ENCODE measurements at regions not wholly inside any gene's neighbourhood (a gene's known extent, or its start where the extent isn't known, plus 50 kb on each side); places are given as distances from the start of the nearest gene placed in this dataset.

GRCh38 chr11:28674433-28675103 lies 566.4 kb downstream of the METTL15 start:
- Histone ChIP-seq H3K27me3 (ENCODE audit: control insufficient read depth, insufficient read depth, low read length) (no peaks in the 10 kb centered on the region), H3K27ac (ENCODE audit: low read depth, low read length) (no peak overlapping the region), H3K4me1 (ENCODE audit: control insufficient read depth, insufficient read depth, low read length) (0 out of 2 replicates have a peak, but pooled peaks cover 4% of the 10 kb centered on the region), H3K4me3 (ENCODE audit: low read depth, low read length) (no peak overlapping the region), H3K36me3 (ENCODE audit: control insufficient read depth, insufficient read depth, low read length) (no peaks in the 10 kb centered on the region), H3K9me3 (ENCODE audit: control insufficient read depth, insufficient read depth, low read length) (no peaks in the 10 kb centered on the region), H3K9ac (ENCODE audit: low read depth, low read length) (no peak overlapping the region)

GRCh38 chr11:28673691-28674432 lies 565.7 kb downstream of the METTL15 start:
- H3K27me3 ChIP-seq (ENCODE audit: control insufficient read depth, insufficient read depth, low read length): no peaks in the 10 kb centered on the region
- H3K4me1 ChIP-seq (ENCODE audit: control insufficient read depth, insufficient read depth, low read length): 0 out of 2 replicates have a peak, but pooled peaks cover 4% of the 10 kb centered on the region
- no peaks in the 10 kb centered on the region for H3K9me3 ChIP-seq (ENCODE audit: control insufficient read depth, insufficient read depth, low read length)
- H3K27ac ChIP-seq (ENCODE audit: low read depth, low read length): no peak overlapping the region
- H3K9ac ChIP-seq (ENCODE audit: low read depth, low read length): no peak overlapping the region
- no peak overlapping the region for H3K4me3 ChIP-seq (ENCODE audit: low read depth, low read length)
- H3K36me3 ChIP-seq (ENCODE audit: control insufficient read depth, insufficient read depth, low read length): no peaks in the 10 kb centered on the region

- Histone ChIP-seq H3K36me3 (ENCODE audit: control insufficient read depth, insufficient read depth, low read length) (no peaks in the 10 kb centered on the region), H3K9me3 (ENCODE audit: control insufficient read depth, insufficient read depth, low read length) (no peaks in the 10 kb centered on the region), H3K27me3 (ENCODE audit: control insufficient read depth, insufficient read depth, low read length) (no peaks in the 10 kb centered on the region), H3K4me1 (ENCODE audit: control insufficient read depth, insufficient read depth, low read length) (0 out of 2 replicates have a peak, but pooled peaks cover 4% of the 10 kb centered on the region), H3K9ac (ENCODE audit: low read depth, low read length) (no peak overlapping the region), H3K4me3 (ENCODE audit: low read depth, low read length) (no peak overlapping the region), H3K27ac (ENCODE audit: low read depth, low read length) (no peak overlapping the region)
Measured at GRCh38 chr11:28671274-28671673, 563.1 kb downstream of the METTL15 start.

- H3K9ac ChIP-seq (ENCODE audit: low read depth, low read length): no peak overlapping the region
- H3K27me3 ChIP-seq (ENCODE audit: control insufficient read depth, insufficient read depth, low read length): no peaks in the 10 kb centered on the region
- H3K27ac ChIP-seq (ENCODE audit: low read depth, low read length): no peak overlapping the region
- no peaks in the 10 kb centered on the region for H3K36me3 ChIP-seq (ENCODE audit: control insufficient read depth, insufficient read depth, low read length)
- no peaks in the 10 kb centered on the region; the same call in 1 of the 2 replicates for H3K9me3 ChIP-seq (ENCODE audit: control insufficient read depth, insufficient read depth, low read length)
- no peak overlapping the region for H3K4me3 ChIP-seq (ENCODE audit: low read depth, low read length)
- no peaks in the 10 kb centered on the region for H3K4me1 ChIP-seq (ENCODE audit: control insufficient read depth, insufficient read depth, low read length)
Measured at GRCh38 chr11:28666632-28667031, 558.4 kb downstream of the METTL15 start.

- Histone ChIP-seq H3K36me3 (ENCODE audit: control insufficient read depth, insufficient read depth, low read length) (no peaks in the 10 kb centered on the region), H3K27ac (ENCODE audit: low read depth, low read length) (no peak overlapping the region), H3K9ac (ENCODE audit: low read depth, low read length) (no peak overlapping the region)
Measured at GRCh38 chr11:28659716-28660348, 551.6 kb downstream of the METTL15 start.

GRCh38 chr11:28657378-28658030 lies 549.3 kb downstream of the METTL15 start:
- no peaks in the 10 kb centered on the region for H3K36me3 ChIP-seq (ENCODE audit: control insufficient read depth, insufficient read depth, low read length)
- no peaks in the 10 kb centered on the region for H3K27me3 ChIP-seq (ENCODE audit: control insufficient read depth, insufficient read depth, low read length)
- H3K27ac ChIP-seq (ENCODE audit: low read depth, low read length): no peak overlapping the region
- no peaks in the 10 kb centered on the region for H3K4me1 ChIP-seq (ENCODE audit: control insufficient read depth, insufficient read depth, low read length)
- no peak overlapping the region for H3K9ac ChIP-seq (ENCODE audit: low read depth, low read length)
- H3K9me3 ChIP-seq (ENCODE audit: control insufficient read depth, insufficient read depth, low read length): no peaks in the 10 kb centered on the region
- no peak overlapping the region for H3K4me3 ChIP-seq (ENCODE audit: low read depth, low read length)

More at GRCh38 chr11:28659716-28660348, 551.6 kb downstream of the METTL15 start:
- Histone ChIP-seq H3K4me3 (ENCODE audit: low read depth, low read length) (no peak overlapping the region), H3K27me3 (ENCODE audit: control insufficient read depth, insufficient read depth, low read length) (no peaks in the 10 kb centered on the region), H3K4me1 (ENCODE audit: control insufficient read depth, insufficient read depth, low read length) (no peaks in the 10 kb centered on the region), H3K9me3 (ENCODE audit: control insufficient read depth, insufficient read depth, low read length) (no peaks in the 10 kb centered on the region; the same call in 1 of the 2 replicates)

- Histone ChIP-seq H3K27me3 (ENCODE audit: control insufficient read depth, insufficient read depth, low read length) (no peaks in the 10 kb centered on the region), H3K9me3 (ENCODE audit: control insufficient read depth, insufficient read depth, low read length) (no peaks in the 10 kb centered on the region), H3K9ac (ENCODE audit: low read depth, low read length) (no peak overlapping the region), H3K36me3 (ENCODE audit: control insufficient read depth, insufficient read depth, low read length) (no peaks in the 10 kb centered on the region), H3K4me1 (ENCODE audit: control insufficient read depth, insufficient read depth, low read length) (no peaks in the 10 kb centered on the region), H3K27ac (ENCODE audit: low read depth, low read length) (no peak overlapping the region), H3K4me3 (ENCODE audit: low read depth, low read length) (no peak overlapping the region)
Measured at GRCh38 chr11:28654191-28654590, 546.0 kb downstream of the METTL15 start.

GRCh38 chr11:28649922-28650321 lies 541.7 kb downstream of the METTL15 start:
- no peaks in the 10 kb centered on the region for H3K27me3 ChIP-seq (ENCODE audit: control insufficient read depth, insufficient read depth, low read length)
- no peak overlapping the region for H3K27ac ChIP-seq (ENCODE audit: low read depth, low read length)
- H3K9me3 ChIP-seq (ENCODE audit: control insufficient read depth, insufficient read depth, low read length): no peaks in the 10 kb centered on the region
- H3K36me3 ChIP-seq (ENCODE audit: control insufficient read depth, insufficient read depth, low read length): no peaks in the 10 kb centered on the region
- H3K9ac ChIP-seq (ENCODE audit: low read depth, low read length): no peak overlapping the region
- H3K4me3 ChIP-seq (ENCODE audit: low read depth, low read length): no peak overlapping the region
- H3K4me1 ChIP-seq (ENCODE audit: control insufficient read depth, insufficient read depth, low read length): no peaks in the 10 kb centered on the region

- Histone ChIP-seq H3K27ac (ENCODE audit: low read depth, low read length) (no peak overlapping the region), H3K36me3 (ENCODE audit: control insufficient read depth, insufficient read depth, low read length) (no peaks in the 10 kb centered on the region), H3K4me1 (ENCODE audit: control insufficient read depth, insufficient read depth, low read length) (no peaks in the 10 kb centered on the region), H3K9ac (ENCODE audit: low read depth, low read length) (no peak overlapping the region), H3K4me3 (ENCODE audit: low read depth, low read length) (no peak overlapping the region), H3K27me3 (ENCODE audit: control insufficient read depth, insufficient read depth, low read length) (no peaks in the 10 kb centered on the region), H3K9me3 (ENCODE audit: control insufficient read depth, insufficient read depth, low read length) (no peaks in the 10 kb centered on the region)
Measured at GRCh38 chr11:28636566-28636965, 528.4 kb downstream of the METTL15 start.

- H3K36me3 ChIP-seq (ENCODE audit: control insufficient read depth, insufficient read depth, low read length): no peaks in the 10 kb centered on the region
Measured at GRCh38 chr11:28636033-28636432, 527.8 kb downstream of the METTL15 start.

More at GRCh38 chr11:28636033-28636432, 527.8 kb downstream of the METTL15 start:
- Histone ChIP-seq H3K9me3 (ENCODE audit: control insufficient read depth, insufficient read depth, low read length) (no peaks in the 10 kb centered on the region), H3K4me1 (ENCODE audit: control insufficient read depth, insufficient read depth, low read length) (no peaks in the 10 kb centered on the region), H3K27me3 (ENCODE audit: control insufficient read depth, insufficient read depth, low read length) (no peaks in the 10 kb centered on the region), H3K9ac (ENCODE audit: low read depth, low read length) (no peak overlapping the region), H3K27ac (ENCODE audit: low read depth, low read length) (no peak overlapping the region), H3K4me3 (ENCODE audit: low read depth, low read length) (no peak overlapping the region)
